Transverse colon (tissue), 3 donors: ENCODE measurements at regions not wholly inside any gene's neighbourhood (a gene's known extent, or its start where the extent isn't known, plus 50 kb on each side); places are given as distances from the start of the nearest gene placed in this dataset.

Source experiments
- EP300 ChIP-seq: sonication (generic); formaldehyde crosslinking; IDR thresholded peaks from one replicate; pipeline ENCODE4 v1.6.1; 2017; ENCODE audit warnings: antibody characterized with exemption, low read depth
- POLR2A ChIP-seq: fragments of 450-650 bp; IDR thresholded peaks from one replicate; pipeline ENCODE4 v1.6.1; 2016; ENCODE audit warnings: antibody characterized with exemption, mild to moderate bottlenecking, moderate library complexity
- TF ChIP-seq, protein P1 (sequence below), 5 experiments: fragments of 200-600 bp in 3 of 5; fragments of 450-650 bp in 2 of 5; sonication (generic) in 3 of 5; IDR thresholded peaks; 1 replicate in 2 of 5; 2 replicates in 3 of 5; pipeline ENCODE4 v1.5.1; 2016 to 2017; ENCODE audit warnings: antibody characterized with exemption in 5 of 5, inconsistent platforms in 3 of 5, mild to moderate bottlenecking in 2 of 5, moderate library complexity in 1 of 5

DNA sequence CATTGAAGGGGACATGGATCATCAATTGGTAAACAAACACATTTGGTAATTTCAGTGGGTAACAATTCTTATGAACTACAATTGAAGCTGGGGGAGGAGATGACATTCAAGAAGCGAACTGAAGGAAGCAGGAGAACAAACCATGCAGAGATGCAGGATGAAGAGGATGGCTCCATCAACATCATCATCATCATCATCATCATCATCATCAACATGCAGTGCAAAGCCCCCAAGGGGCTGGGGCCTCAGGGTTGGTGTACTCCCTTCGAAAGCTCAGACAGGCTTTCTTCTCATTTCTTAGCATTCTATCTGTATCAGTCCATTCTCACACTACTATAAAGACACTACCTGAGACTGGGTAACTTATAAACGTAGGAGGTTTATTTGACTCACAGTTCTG is 105.8 kb downstream of the DUSP10 start:
- TF ChIP-seq, protein P1, sequence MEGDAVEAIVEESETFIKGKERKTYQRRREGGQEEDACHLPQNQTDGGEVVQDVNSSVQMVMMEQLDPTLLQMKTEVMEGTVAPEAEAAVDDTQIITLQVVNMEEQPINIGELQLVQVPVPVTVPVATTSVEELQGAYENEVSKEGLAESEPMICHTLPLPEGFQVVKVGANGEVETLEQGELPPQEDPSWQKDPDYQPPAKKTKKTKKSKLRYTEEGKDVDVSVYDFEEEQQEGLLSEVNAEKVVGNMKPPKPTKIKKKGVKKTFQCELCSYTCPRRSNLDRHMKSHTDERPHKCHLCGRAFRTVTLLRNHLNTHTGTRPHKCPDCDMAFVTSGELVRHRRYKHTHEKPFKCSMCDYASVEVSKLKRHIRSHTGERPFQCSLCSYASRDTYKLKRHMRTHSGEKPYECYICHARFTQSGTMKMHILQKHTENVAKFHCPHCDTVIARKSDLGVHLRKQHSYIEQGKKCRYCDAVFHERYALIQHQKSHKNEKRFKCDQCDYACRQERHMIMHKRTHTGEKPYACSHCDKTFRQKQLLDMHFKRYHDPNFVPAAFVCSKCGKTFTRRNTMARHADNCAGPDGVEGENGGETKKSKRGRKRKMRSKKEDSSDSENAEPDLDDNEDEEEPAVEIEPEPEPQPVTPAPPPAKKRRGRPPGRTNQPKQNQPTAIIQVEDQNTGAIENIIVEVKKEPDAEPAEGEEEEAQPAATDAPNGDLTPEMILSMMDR (IDR thresholded peaks at IDR 0.05): no peak
- TF ChIP-seq POLR2A: no peak
- TF ChIP-seq EP300: no peak
